Activated T-helper 1 cell treated with anti-CD3 and anti-CD28 coated beads, Interleukin-12 subunit alpha, Interleukin-12 subunit beta, Interleukin-2, Interleukin-4 antibody, amounts not matched to agents 30 ng/mL and 10 ng/mL and 1 ng/mL, durations not matched to agents 14 hours and 24 hours and 36 hours (primary cell): ENCODE measurements at regions not wholly inside any gene's neighbourhood (a gene's known extent, or its start where the extent isn't known, plus 50 kb on each side); places are given as distances from the start of the nearest gene placed in this dataset.
A peak's percentile ranks its signal among the peaks of the same experiment; 100 is the strongest.
"Not testable (repeated sequence)": the region's sequence is repeated elsewhere in the genome, so short reads cannot be mapped to it uniquely, and the experiment has no call there.

ENCODE experiments used
- DNase-seq: peaks from one replicate; pipeline ENCODE4 v3.0.0; 2021; ENCODE audit warnings: low spot score
- H3K27ac Mint-ChIP-seq: one replicate; pipeline ENCODE4 v1.8.0; 2021; ENCODE audit warnings: mild to moderate bottlenecking, mixed read lengths
- H3K27me3 Mint-ChIP-seq: one replicate; pipeline ENCODE4 v1.8.0; 2022; ENCODE audit warnings: mild to moderate bottlenecking, moderate library complexity, mixed read lengths; ENCODE audit not compliant: insufficient read depth
- H3K36me3 Mint-ChIP-seq: one replicate; pipeline ENCODE4 v1.8.0; 2021; ENCODE audit warnings: low read depth, mixed read lengths
- H3K4me1 Mint-ChIP-seq: one replicate; pipeline ENCODE4 v1.8.0; 2021; ENCODE audit warnings: low read depth, mixed read lengths
- H3K4me3 Mint-ChIP-seq: one replicate; pipeline ENCODE4 v1.8.0; 2021; ENCODE audit warnings: mild to moderate bottlenecking, moderate library complexity, mixed read lengths
- H3K9me3 Mint-ChIP-seq: one replicate; pipeline ENCODE4 v1.8.0; 2021; ENCODE audit warnings: mixed read lengths
- intact Hi-C: fragments of 100-400 bp; cut with micrococcal nuclease; formaldehyde crosslinking; loops from one replicate; pipeline ENCODE4 v1.15.1; 2024

GRCh38 chr6:11380549-11380948 is 148.1 kb upstream of the NEDD9 start:
- Mint-ChIP-seq H3K36me3 (peaks cover 37% of the 10 kb centered on the region), H3K27ac (peak overlapping the region; percentile 96)
- intact Hi-C loops: no loop called here

GRCh38 chr6:11379805-11380204 is 147.3 kb upstream of the NEDD9 start:
- Mint-ChIP-seq H3K27ac (peak overlapping the region; percentile 21), H3K4me1 (peaks cover 77% of the 10 kb centered on the region), H3K36me3 (peaks cover 44% of the 10 kb centered on the region), H3K4me3 (peak overlapping the region; percentile 62), H3K9me3 (peaks cover 8% of the 10 kb centered on the region), H3K27me3 (no peaks in the 10 kb centered on the region)
- intact Hi-C loops: no loop called here
- DNase-seq: no peak

More at GRCh38 chr6:11380549-11380948, 148.1 kb upstream of the NEDD9 start:
- H3K4me1 Mint-ChIP-seq: peaks cover 76% of the 10 kb centered on the region
- peak overlapping the region; percentile 92 for H3K4me3 Mint-ChIP-seq
- H3K9me3 Mint-ChIP-seq: peaks cover 8% of the 10 kb centered on the region
- H3K27me3 Mint-ChIP-seq: no peaks in the 10 kb centered on the region
- no peak for DNase-seq

GRCh38 chr6:11378639-11379038 is 146.2 kb upstream of the NEDD9 start:
- H3K27me3 Mint-ChIP-seq: no peaks in the 10 kb centered on the region
- H3K9me3 Mint-ChIP-seq: peaks cover 8% of the 10 kb centered on the region
- no peak overlapping the region for H3K4me3 Mint-ChIP-seq
- H3K36me3 Mint-ChIP-seq: peaks cover 54% of the 10 kb centered on the region
- intact Hi-C loops: no loop called here
- peaks cover 80% of the 10 kb centered on the region for H3K4me1 Mint-ChIP-seq
- DNase-seq: no peak
- no peak overlapping the region for H3K27ac Mint-ChIP-seq

DNA sequence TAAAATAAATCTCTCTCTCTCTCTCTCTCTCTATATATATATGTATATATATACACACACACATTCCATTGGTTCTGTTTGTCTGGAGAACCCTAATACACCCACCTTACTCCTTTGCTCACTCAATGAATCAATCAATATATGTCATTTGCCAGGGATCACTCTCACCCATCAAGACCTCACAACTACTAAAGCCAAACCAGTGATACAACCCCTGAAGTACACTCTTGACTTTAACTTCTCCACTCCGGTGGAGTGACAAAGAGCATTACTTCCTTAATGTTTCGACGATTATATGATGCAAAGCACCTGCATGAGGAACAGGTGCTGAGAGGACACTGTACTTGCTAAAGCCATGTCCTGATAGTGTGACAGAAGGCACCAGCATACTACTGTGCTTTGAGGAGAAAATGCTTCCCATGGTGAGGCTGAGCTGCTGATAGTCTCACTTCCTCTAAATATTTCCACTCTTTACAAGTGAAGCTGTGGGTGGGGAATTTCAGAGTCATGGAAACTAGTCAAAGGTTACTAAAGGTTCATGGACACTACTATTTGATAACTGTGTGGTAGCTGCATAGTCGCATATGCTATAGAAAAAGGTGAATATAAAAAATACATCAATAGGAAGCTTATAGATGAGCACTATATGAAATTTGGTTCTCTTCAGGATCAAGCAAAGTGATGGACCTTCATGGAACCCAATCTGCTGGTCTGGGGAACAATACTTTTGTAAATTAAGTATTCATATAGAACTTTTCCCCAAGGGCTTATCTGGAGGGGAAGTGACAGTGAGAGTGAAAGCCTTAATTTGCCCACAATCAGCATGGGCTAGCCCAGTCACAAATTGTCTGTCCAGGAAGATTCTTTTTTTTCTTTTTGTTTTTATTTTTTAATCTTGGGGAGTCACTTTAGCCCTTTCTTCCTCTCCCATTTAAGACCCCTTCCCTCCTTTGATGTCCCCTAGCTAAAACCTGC is 141.9 kb upstream of the NEDD9 start:
- no peak for DNase-seq
- intact Hi-C loops: loop anchor here (1.0 to 2.0 kb wide), 6 partner anchors 8 to 50 kb away; no protein-coding TSS in a partner anchor
- H3K4me3 Mint-ChIP-seq: peak overlapping the region; percentile 65
- no peaks in the 10 kb centered on the region for H3K27me3 Mint-ChIP-seq
- H3K4me1 Mint-ChIP-seq: peaks cover 72% of the 10 kb centered on the region
- H3K36me3 Mint-ChIP-seq: peaks cover 63% of the 10 kb centered on the region
- H3K27ac Mint-ChIP-seq: peak overlapping the region; percentile 94
- peaks cover 16% of the 10 kb centered on the region for H3K9me3 Mint-ChIP-seq

- Mint-ChIP-seq H3K4me1 (peaks cover 81% of the 10 kb centered on the region), H3K9me3 (peaks cover 14% of the 10 kb centered on the region), H3K27ac (no peak overlapping the region), H3K27me3 (no peaks in the 10 kb centered on the region), H3K36me3 (peaks cover 63% of the 10 kb centered on the region), H3K4me3 (no peak overlapping the region)
- intact Hi-C loops: no loop called here
- DNase-seq: no peak
Measured at GRCh38 chr6:11373208-11373607, 140.7 kb upstream of the NEDD9 start.

DNA sequence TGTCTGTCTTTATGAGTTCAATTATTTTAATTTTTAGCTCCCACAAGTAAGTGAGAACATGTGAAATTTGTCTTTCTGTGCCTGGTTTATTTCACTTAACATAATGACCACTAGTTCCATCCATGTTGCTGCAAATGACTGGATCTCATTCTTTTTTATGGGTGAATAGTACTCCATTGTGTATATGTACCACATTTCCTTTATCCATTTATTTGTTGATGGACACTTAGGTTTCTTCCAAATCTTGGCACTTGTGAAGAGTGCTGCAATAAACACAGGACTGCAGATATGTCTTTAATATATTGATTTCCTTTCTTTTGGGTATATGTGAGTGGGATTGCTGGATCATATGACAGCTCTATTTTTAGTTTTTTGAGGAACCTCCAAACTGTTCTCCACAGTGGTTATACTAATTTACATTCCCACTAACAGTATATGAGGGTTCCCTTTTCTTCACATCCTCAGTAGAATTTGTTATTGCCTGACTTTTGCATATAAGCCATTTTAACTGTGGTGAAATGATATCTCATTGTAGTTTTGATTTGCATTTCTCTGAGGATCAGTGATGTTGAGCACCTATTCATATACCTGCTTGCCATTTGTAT is 139.8 kb upstream of the NEDD9 start:
- Mint-ChIP-seq H3K36me3 (peaks cover 54% of the 10 kb centered on the region), H3K4me1 (peaks cover 83% of the 10 kb centered on the region)
- H3K27me3 Mint-ChIP-seq, H3K4me3 Mint-ChIP-seq, H3K27ac Mint-ChIP-seq, H3K9me3 Mint-ChIP-seq, DNase-seq, intact Hi-C loops: not testable (repeated sequence)

- Mint-ChIP-seq H3K27me3 (no peaks in the 10 kb centered on the region), H3K9me3 (peaks cover 8% of the 10 kb centered on the region), H3K4me3 (no peak overlapping the region), H3K36me3 (peaks cover 52% of the 10 kb centered on the region), H3K4me1 (peaks cover 85% of the 10 kb centered on the region), H3K27ac (peak overlapping the region; percentile 74)
- no peak for DNase-seq
- intact Hi-C loops: no loop called here
Measured at GRCh38 chr6:11370191-11371018, 137.9 kb upstream of the NEDD9 start.

DNA sequence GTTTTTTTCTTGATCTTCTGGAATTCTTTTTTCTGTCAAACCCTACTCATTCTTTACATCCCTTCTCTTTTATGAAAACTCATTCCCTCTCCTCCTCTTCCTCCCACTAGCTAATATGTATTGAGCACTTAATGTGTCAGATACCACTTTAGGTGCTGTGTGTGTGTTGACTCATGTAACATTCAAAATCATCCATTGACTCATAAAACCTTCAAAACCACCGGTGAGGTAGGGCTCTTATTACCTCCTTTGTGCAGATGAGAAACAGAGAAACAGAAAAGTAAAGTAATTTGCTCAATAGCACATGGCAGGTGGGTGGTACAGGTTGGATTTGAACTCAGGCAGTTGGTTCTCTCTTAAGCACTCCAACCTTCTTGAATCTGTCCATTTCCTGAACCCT is 136.3 kb upstream of the NEDD9 start:
- intact Hi-C loops: loop anchor here (1.0 to 5.0 kb wide), 5 partner anchors 14 to 531 kb away; partner anchors contain the start of gene MAK

GRCh38 chr6:11368264-11368663 is 135.8 kb upstream of the NEDD9 start:
- Mint-ChIP-seq H3K27me3 (no peaks in the 10 kb centered on the region), H3K9me3 (peaks cover 8% of the 10 kb centered on the region), H3K4me1 (peaks cover 89% of the 10 kb centered on the region), H3K4me3 (no peak overlapping the region), H3K36me3 (peaks cover 47% of the 10 kb centered on the region), H3K27ac (peak overlapping the region; percentile 86)
- intact Hi-C loops: loop anchor here (1.0 to 5.0 kb wide), 3 partner anchors 55 to 531 kb away; partner anchors contain the start of gene MAK
- no peak for DNase-seq

More for the DNA sequence above, 136.3 kb upstream of the NEDD9 start:
- peaks cover 85% of the 10 kb centered on the region for H3K4me1 Mint-ChIP-seq
- peak overlapping the region; percentile 12 for H3K4me3 Mint-ChIP-seq
- peak overlapping the region; percentile 86 for H3K27ac Mint-ChIP-seq
- H3K36me3 Mint-ChIP-seq: peaks cover 48% of the 10 kb centered on the region
- no peak for DNase-seq
- peaks cover 8% of the 10 kb centered on the region for H3K9me3 Mint-ChIP-seq
- H3K27me3 Mint-ChIP-seq: no peaks in the 10 kb centered on the region

GRCh38 chr6:11367638-11368199 is 135.3 kb upstream of the NEDD9 start:
- no peak for DNase-seq
- Mint-ChIP-seq H3K27ac (peak overlapping the region; percentile 92), H3K9me3 (peaks cover 7% of the 10 kb centered on the region), H3K4me3 (peak overlapping the region; percentile 55), H3K36me3 (peaks cover 51% of the 10 kb centered on the region), H3K27me3 (no peaks in the 10 kb centered on the region), H3K4me1 (peaks cover 91% of the 10 kb centered on the region)
- intact Hi-C loops: loop anchor here (1.0 to 5.0 kb wide), 3 partner anchors 56 to 530 kb away; partner anchors contain the start of gene MAK

GRCh38 chr6:11366934-11367637 is 134.6 kb upstream of the NEDD9 start:
- H3K36me3 Mint-ChIP-seq: peaks cover 50% of the 10 kb centered on the region
- peaks cover 91% of the 10 kb centered on the region for H3K4me1 Mint-ChIP-seq
- intact Hi-C loops: loop anchor here (1.0 to 5.0 kb wide), 10 partner anchors 7 to 530 kb away; partner anchors contain the start of genes MAK and NEDD9
- no peak for DNase-seq
- H3K27ac Mint-ChIP-seq: peak overlapping the region; percentile 92
- H3K4me3 Mint-ChIP-seq: peak overlapping the region; percentile 55
- no peaks in the 10 kb centered on the region for H3K27me3 Mint-ChIP-seq
- peaks cover under 1% of the 10 kb centered on the region for H3K9me3 Mint-ChIP-seq
